GM12878 (cell line): ENCODE measurements at regions not wholly inside any gene's neighbourhood (a gene's known extent, or its start where the extent isn't known, plus 50 kb on each side); places are given as distances from the start of the nearest gene placed in this dataset.
A peak's percentile ranks its signal among the peaks of the same experiment; 100 is the strongest.

Experiments used
- ATAC-seq: fragments of 200-7000 bp; cut with Tn5 transposase; 3 replicates; pipeline ENCODE4 v1.9.1; 2020; ENCODE audit warnings: mild to moderate bottlenecking, moderate library complexity
- BruUV-seq: library from RNA; stranded (reverse); fragments of 400-500 nt; replicated peaks from 2 replicates; lab custom pipeline; 2021; lab: Mats Ljungman, UMichigan
- CTCF ChIA-PET: fragments of 300-600 bp; sonication (Branson Sonifier 250); formaldehyde crosslinking; extraction: SDS; loops from one replicate; lab custom pipeline; 2021; ENCODE audit warnings: inconsistent platforms; lab: Yijun Ruan, JAX
- POLR2A ChIA-PET: fragments of 350-600 bp; formaldehyde crosslinking; extraction: SDS; loops from one replicate; lab custom pipeline; 2021; ENCODE audit warnings: inconsistent platforms; lab: Charles Lee
- RAD21 ChIA-PET: fragments of 300-600 bp; sonication (Branson Sonifier 250); formaldehyde crosslinking; loops from one replicate; lab custom pipeline; 2023; ENCODE audit warnings: antibody characterized with exemption; ENCODE audit not compliant: unreplicated experiment; lab: Charles Lee
- SMC1A ChIA-PET: fragments of 300-600 bp; sonication (Branson Sonifier 250); formaldehyde crosslinking; loops from one replicate; lab custom pipeline; 2023; ENCODE audit not compliant: unreplicated experiment, uncharacterized antibody; lab: Charles Lee
- DNase-seq: peaks from one replicate; pipeline ENCODE4 v3.0.0-alpha.2; 2011; ENCODE audit warnings: low read depth, low spot score
- FAIRE-seq: peaks from 3 replicates; lab custom pipeline; 2011; peaks lifted over from hg19 to GRCh38; lab: Jason Lieb, UNC
- H2AFZ ChIP-seq: 2 replicates; pipeline ENCODE4 v1.6.0; 2011; ENCODE audit warnings: low read depth, low read length, control low read depth; ENCODE audit not compliant: control insufficient read depth
- H3K27ac ChIP-seq: 2 replicates; pipeline ENCODE4 v1.5.1; 2011; ENCODE audit warnings: control low read depth; ENCODE audit not compliant: control insufficient read depth, insufficient read depth
- H3K27me3 ChIP-seq, 2 experiments: replicated peaks in 1 of 2; 2 replicates each; pipeline versions ENCODE4 v1.6.0 to v1.6.1; 2011; ENCODE audit warnings: low read length in 1 of 2; ENCODE audit not compliant: control insufficient read depth in 2 of 2, insufficient read depth in 2 of 2
- H3K36me3 ChIP-seq, 2 experiments: 2 replicates each; pipeline ENCODE4 v1.5.1; 2011; ENCODE audit warnings: low read length in 1 of 2; ENCODE audit not compliant: control insufficient read depth in 2 of 2, insufficient read depth in 2 of 2
- H3K4me1 ChIP-seq: 2 replicates; pipeline ENCODE4 v1.6.1; 2011; ENCODE audit warnings: mild to moderate bottlenecking, low read length, moderate library complexity, mixed read lengths; ENCODE audit not compliant: control insufficient read depth, insufficient read depth
- H3K4me2 ChIP-seq: 2 replicates; pipeline ENCODE4 v1.6.0; 2011; ENCODE audit warnings: control low read depth; ENCODE audit not compliant: control insufficient read depth, insufficient read depth
- H3K4me3 ChIP-seq: fragments of 200-600 bp; sonication (generic); 2 replicates; pipeline ENCODE4 v1.5.1; 2016
- H3K79me2 ChIP-seq: 2 replicates; pipeline ENCODE4 v1.6.0; 2011; ENCODE audit warnings: low read length; ENCODE audit not compliant: control insufficient read depth, insufficient read depth
- H3K9ac ChIP-seq: 2 replicates; pipeline ENCODE4 v1.8.0; 2011; ENCODE audit warnings: low read length, control low read depth, mixed read lengths; ENCODE audit not compliant: control insufficient read depth, insufficient read depth
- H3K9me3 ChIP-seq: replicated peaks from 3 replicates; pipeline ENCODE4 v1.5.1; 2011; ENCODE audit warnings: mild to moderate bottlenecking, low read length; ENCODE audit not compliant: control insufficient read depth, insufficient read depth
- H4K20me1 ChIP-seq: 2 replicates; pipeline ENCODE4 v1.6.0; 2011; ENCODE audit not compliant: control insufficient read depth, insufficient read depth
- BHLHE40 ChIP-seq, 2 experiments: fragments of 450-650 bp in 1 of 2; IDR thresholded peaks; 2 replicates each; pipeline ENCODE4 v1.6.1; 2011 to 2017; ENCODE audit warnings: low read depth in 2 of 2, borderline replicate concordance in 1 of 2, improper control_type of control experiment in 1 of 2, low read length in 1 of 2, mild to moderate bottlenecking in 1 of 2
- CHD1 ChIP-seq: IDR thresholded peaks from 2 replicates; pipeline ENCODE4 v1.6.1; 2012; ENCODE audit warnings: low read depth, low read length, improper control_type of control experiment
- ETV6 ChIP-seq, 2 experiments: fragments of 450-650 bp in 1 of 2; IDR thresholded peaks in 1 of 2; conservative IDR thresholded peaks in 1 of 2; 2 replicates each; pipeline ENCODE4 v1.6.1; 2014; ENCODE audit warnings: antibody characterized with exemption in 1 of 2, borderline replicate concordance in 1 of 2, low read depth in 1 of 2, mild to moderate bottlenecking in 1 of 2, moderate library complexity in 1 of 2
- JUNB ChIP-seq: IDR thresholded peaks from 2 replicates; pipeline ENCODE4 v1.6.1; 2016; ENCODE audit warnings: antibody characterized with exemption, mild to moderate bottlenecking
- KAT2A ChIP-seq: conservative IDR thresholded peaks from 2 replicates; pipeline ENCODE4 v1.6.1; 2011; ENCODE audit warnings: low read depth, low read length; ENCODE audit not compliant: control insufficient read depth
- MTA2 ChIP-seq: fragments of 450-650 bp; IDR thresholded peaks from 2 replicates; pipeline ENCODE4 v1.6.1; 2016; ENCODE audit warnings: low read depth, mild to moderate bottlenecking, moderate library complexity
- MXI1 ChIP-seq: fragments of 150-350 bp; IDR thresholded peaks from 2 replicates; pipeline ENCODE4 v1.6.1; 2011; ENCODE audit warnings: low read depth, mild to moderate bottlenecking, inconsistent platforms, low read length, improper control_type of control experiment
- NFYA ChIP-seq: IDR thresholded peaks from 2 replicates; pipeline ENCODE4 v1.6.1; 2011; ENCODE audit warnings: low read depth, mild to moderate bottlenecking, low read length, improper control_type of control experiment, borderline replicate concordance
- POLR2AphosphoS5 ChIP-seq: IDR thresholded peaks from 2 replicates; pipeline ENCODE4 v1.6.1; 2011; ENCODE audit warnings: mild to moderate bottlenecking, low read length, inconsistent platforms
- RB1 ChIP-seq: fragments of 450-650 bp; formaldehyde crosslinking; IDR thresholded peaks from 2 replicates; pipeline ENCODE4 v1.6.1; 2017; ENCODE audit warnings: mild to moderate bottlenecking, borderline replicate concordance
- RUNX3 ChIP-seq: IDR thresholded peaks from 2 replicates; pipeline ENCODE4 v1.6.1; 2012; ENCODE audit warnings: low read length, inconsistent platforms
- SMC3 ChIP-seq: IDR thresholded peaks from 2 replicates; pipeline ENCODE4 v1.6.1; 2011; ENCODE audit warnings: low read length, improper control_type of control experiment, borderline replicate concordance
- SPI1 ChIP-seq: IDR thresholded peaks from 2 replicates; pipeline ENCODE4 v1.6.1; 2011; ENCODE audit warnings: low read depth, mild to moderate bottlenecking, low read length, moderate library complexity, borderline replicate concordance; ENCODE audit not compliant: insufficient read depth
- TCF7 ChIP-seq: IDR thresholded peaks from 2 replicates; pipeline ENCODE4 v1.6.1; 2014; ENCODE audit warnings: antibody characterized with exemption, borderline replicate concordance
- ZNF207 ChIP-seq: fragments of 450-650 bp; IDR thresholded peaks from 2 replicates; pipeline ENCODE4 v1.6.1; 2014; ENCODE audit warnings: antibody characterized with exemption, mild to moderate bottlenecking, borderline replicate concordance
- ZNF384 ChIP-seq: IDR thresholded peaks from 2 replicates; pipeline ENCODE4 v1.6.1; 2012; ENCODE audit warnings: low read depth, mild to moderate bottlenecking, low read length, improper control_type of control experiment, borderline replicate concordance
- ZNF622 ChIP-seq: fragments of 450-650 bp; IDR thresholded peaks from 2 replicates; pipeline ENCODE4 v1.6.1; 2017; ENCODE audit warnings: mild to moderate bottlenecking, inconsistent platforms
- WGBS: methylation state at CpG from one replicate; pipeline ENCODE4 v1.1.6; 2016; ENCODE audit warnings: low lambda C conversion rate; ENCODE audit not compliant: insufficient replicate concordance, insufficient coverage; ENCODE audit errors: missing lambda C conversion rate; 5-methylcytosine and 5-hydroxymethylcytosine counted together
- in situ Hi-C: fragments of 300-500 bp; cut with MboI; formaldehyde crosslinking; loops from 9 replicates; pipeline ENCODE4 v1.14.3; 2018; ENCODE audit warnings: mixed read lengths
- intact Hi-C: fragments of 100-400 bp; cut with micrococcal nuclease; formaldehyde crosslinking; loops from one replicate; pipeline ENCODE4 v1.14.2; 2022; ENCODE audit not compliant: unreplicated experiment
- TF ChIP-seq, protein P1 (sequence below): IDR thresholded peaks from 2 replicates; pipeline ENCODE4 v1.6.1; 2011; ENCODE audit warnings: borderline replicate concordance, low read depth, mild to moderate bottlenecking, moderate library complexity, mixed read lengths, low read length; ENCODE audit not compliant: insufficient read depth; ENCODE audit errors: extremely low read length
- TF ChIP-seq, protein P2 (sequence below): fragments of 450-650 bp; formaldehyde crosslinking; IDR thresholded peaks from 2 replicates; pipeline ENCODE4 v1.4.0; 2022; ENCODE audit warnings: mild to moderate bottlenecking, moderate library complexity

DNA sequence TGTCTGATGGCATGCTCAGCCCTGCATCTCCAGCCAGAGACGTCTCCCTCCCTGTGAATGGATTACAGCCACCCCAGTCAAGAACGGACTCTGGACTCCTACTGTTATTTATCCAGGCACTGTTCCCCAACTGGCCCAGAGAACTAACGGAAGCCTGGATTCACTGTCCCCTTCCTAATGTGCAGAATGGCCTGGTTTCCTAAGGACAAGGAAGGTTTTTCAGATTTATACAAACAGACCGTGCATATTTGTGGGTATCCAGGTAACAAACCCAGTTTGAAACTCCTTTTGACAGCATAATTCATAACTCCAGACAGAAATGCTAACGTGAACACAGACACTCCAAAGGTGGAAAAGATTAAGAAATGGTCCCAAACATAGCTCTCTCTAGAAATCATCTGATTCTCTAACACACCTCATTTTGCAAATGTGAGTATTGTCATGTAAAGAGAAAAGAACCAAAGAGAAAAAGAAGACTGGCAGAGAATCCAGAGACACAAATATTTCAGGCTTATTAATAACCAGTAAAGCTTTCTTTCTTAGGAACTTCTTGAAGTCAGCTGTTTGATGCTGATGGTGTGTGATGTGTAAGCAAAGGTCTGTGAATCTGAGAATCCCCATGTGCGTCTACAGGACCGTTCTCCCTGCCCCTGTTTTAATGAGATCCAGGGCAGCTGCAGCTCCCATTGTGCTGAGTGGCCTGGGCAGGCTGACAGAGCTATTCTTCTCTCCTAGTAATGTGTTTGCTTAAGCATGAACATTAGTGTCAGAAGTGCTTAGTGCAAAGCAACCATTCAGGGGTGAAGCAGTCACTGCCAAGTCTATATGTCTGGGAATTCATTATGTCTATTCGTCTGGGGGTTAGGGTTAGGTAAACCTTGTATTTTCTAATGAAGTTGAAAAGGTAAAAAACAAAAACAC, 86.8 kb upstream of the HIF1A start:
- H3K36me3 ChIP-seq: no peaks in the 10 kb centered on the region
- ChIA-PET SMC1A (interaction anchor here (0.5 to 1.4 kb wide), 9 partner anchors 8 to 110 kb away, joined by 3 to 4 read pairs (median 3); no protein-coding TSS in a partner anchor), CTCF (interaction anchor here (1.4 to 1.7 kb wide), 5 partner anchors 11 to 87 kb away, joined by 3 to 5 read pairs (median 4); no protein-coding TSS in a partner anchor)
- H3K4me3 ChIP-seq: no peak overlapping the region
- TF ChIP-seq ETV6 (conservative IDR thresholded peaks at IDR 0.05 in 1 of 2, IDR thresholded peaks at IDR 0.05 in 1 of 2; ENCODE audit: borderline replicate concordance in 1 of 2, low read depth in 1 of 2) (no peak), RB1 (no peak), RUNX3 (no peak), CHD1 (no peak), MTA2 (no peak), ZNF384 (no peak), JUNB (no peak), MXI1 (no peak), BHLHE40 (IDR thresholded peaks at IDR 0.05; ENCODE audit: borderline replicate concordance in 1 of 2, low read depth in 2 of 2, low read length in 1 of 2) (no peak), NFYA (no peak), POLR2AphosphoS5 (no peak), KAT2A (no peak), ZNF622 (no peak), ZNF207 (no peak), SMC3 (no peak), SPI1 (no peak), TCF7 (no peak)
- TF ChIP-seq, protein P1, sequence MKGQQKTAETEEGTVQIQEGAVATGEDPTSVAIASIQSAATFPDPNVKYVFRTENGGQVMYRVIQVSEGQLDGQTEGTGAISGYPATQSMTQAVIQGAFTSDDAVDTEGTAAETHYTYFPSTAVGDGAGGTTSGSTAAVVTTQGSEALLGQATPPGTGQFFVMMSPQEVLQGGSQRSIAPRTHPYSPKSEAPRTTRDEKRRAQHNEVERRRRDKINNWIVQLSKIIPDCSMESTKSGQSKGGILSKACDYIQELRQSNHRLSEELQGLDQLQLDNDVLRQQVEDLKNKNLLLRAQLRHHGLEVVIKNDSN: no peak
- TF ChIP-seq, protein P2, sequence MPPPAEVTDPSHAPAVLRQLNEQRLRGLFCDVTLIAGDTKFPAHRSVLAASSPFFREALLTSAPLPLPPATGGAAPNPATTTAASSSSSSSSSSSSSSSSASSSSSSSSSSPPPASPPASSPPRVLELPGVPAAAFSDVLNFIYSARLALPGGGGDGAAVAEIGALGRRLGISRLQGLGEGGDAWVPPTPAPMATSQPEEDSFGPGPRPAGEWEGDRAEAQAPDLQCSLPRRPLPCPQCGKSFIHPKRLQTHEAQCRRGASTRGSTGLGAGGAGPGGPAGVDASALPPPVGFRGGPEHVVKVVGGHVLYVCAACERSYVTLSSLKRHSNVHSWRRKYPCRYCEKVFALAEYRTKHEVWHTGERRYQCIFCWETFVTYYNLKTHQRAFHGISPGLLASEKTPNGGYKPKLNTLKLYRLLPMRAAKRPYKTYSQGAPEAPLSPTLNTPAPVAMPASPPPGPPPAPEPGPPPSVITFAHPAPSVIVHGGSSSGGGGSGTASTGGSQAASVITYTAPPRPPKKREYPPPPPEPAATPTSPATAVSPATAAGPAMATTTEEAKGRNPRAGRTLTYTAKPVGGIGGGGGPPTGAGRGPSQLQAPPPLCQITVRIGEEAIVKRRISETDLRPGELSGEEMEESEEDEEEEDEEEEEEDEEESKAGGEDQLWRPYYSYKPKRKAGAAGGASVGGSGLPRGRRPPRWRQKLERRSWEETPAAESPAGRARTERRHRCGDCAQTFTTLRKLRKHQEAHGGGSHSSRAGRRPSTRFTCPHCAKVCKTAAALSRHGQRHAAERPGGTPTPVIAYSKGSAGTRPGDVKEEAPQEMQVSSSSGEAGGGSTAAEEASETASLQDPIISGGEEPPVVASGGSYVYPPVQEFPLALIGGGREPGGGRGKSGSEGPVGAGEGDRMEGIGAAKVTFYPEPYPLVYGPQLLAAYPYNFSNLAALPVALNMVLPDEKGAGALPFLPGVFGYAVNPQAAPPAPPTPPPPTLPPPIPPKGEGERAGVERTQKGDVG (CRISPR knock-in tag): no peak
- TF ChIP-seq, all 136 proteins: peak for 0
- ChIA-PET RAD21 (no interaction called here), POLR2A (interaction anchor here (0.9 to 1.1 kb wide), 2 partner anchors 10 to 15 kb away, joined by 3 to 4 read pairs; no protein-coding TSS in a partner anchor)
- no peak overlapping the region for H3K9ac ChIP-seq
- ATAC-seq (peak; percentile 23; the same call in 1 of the 3 replicates), FAIRE-seq (no peak), DNase-seq (no peak)
- no peaks in the 10 kb centered on the region for H3K27me3 ChIP-seq
- H3K4me2 ChIP-seq: no peak overlapping the region
- 61% methylated on average over 8 of the region's 8 CpGs for WGBS
- H3K9me3 ChIP-seq: no peaks in the 10 kb centered on the region; the same call in 2 of the 3 replicates
- no peaks in the 10 kb centered on the region for H3K79me2 ChIP-seq
- in situ Hi-C loops (no loop called here), intact Hi-C loops (no loop called here)
- BruUV-seq: no TSS peak
- no peaks in the 10 kb centered on the region for H4K20me1 ChIP-seq
- no peaks in the 10 kb centered on the region for H3K4me1 ChIP-seq
- H3K27ac ChIP-seq: no peak overlapping the region
- H2AFZ ChIP-seq: no peak overlapping the region
